GM18508 (cell line): ENCODE measurements at regions not wholly inside any gene's neighbourhood (a gene's known extent, or its start where the extent isn't known, plus 50 kb on each side); places are given as distances from the start of the nearest gene placed in this dataset.

Experiments used
- ATAC-seq: cut with Tn5 transposase; IDR thresholded peaks from one replicate; pipeline ENCODE4 v1.9.1; 2021; ENCODE audit warnings: moderate number of reproducible peaks; ENCODE audit not compliant: insufficient read depth, unreplicated experiment

DNA sequence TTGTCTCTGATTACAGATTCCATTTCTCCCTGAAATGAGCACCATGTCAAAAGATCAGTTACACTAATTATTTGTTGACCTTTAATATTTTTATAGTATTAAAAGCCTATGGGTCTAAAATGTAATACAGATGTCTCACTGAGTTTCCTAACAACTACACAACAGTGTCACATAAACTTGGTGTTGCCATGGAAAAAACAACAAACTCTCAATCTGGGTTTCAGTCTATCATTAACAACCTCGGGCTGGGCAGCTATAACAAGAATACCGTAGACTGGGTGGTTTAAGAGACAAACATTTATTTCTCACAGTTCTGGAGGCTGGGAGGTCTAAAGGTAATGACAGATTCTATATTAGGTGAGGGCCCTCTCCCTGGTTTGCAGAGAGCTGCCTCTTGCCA is 407.1 kb downstream of the HNRNPD start:
- ATAC-seq, result no peak

DNA sequence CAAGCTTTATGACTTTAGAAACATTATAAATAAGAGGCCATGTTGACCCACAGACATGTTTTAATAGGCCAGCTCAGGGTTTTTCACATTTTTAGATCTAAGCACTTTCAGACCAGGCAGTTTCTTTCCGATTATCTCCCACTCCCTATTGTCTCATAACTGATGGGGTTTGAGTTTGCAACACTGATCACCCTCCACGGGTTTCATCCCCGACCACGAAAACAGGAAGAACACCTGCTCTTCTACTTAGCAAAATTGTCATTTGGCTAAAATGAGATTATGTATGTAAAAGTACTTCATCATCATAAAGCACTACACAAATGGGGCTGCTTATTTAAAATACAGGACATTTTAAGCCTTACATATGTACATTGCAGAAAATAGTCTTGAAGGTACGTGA is 407.9 kb downstream of the HNRNPD start:
- ATAC-seq, result no peak

DNA sequence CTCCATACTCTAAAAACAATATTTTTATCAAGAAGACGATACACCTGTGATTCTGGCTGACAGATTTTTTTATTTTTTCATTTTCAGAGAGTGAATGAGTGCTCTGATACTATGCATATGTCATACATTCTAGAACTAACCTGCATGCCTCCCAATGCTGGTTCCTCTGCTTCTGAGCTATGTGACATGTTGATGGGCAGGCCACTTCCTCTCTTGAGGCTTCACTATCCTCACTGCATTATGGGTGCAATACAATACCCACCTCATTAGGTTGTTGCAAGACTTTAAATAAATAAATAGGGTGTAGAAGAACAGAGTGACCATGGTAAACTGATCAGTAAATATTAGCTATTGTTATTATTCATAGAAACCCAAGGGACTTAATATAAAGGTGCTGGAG is 408.3 kb downstream of the HNRNPD start:
- ATAC-seq, result no peak

DNA sequence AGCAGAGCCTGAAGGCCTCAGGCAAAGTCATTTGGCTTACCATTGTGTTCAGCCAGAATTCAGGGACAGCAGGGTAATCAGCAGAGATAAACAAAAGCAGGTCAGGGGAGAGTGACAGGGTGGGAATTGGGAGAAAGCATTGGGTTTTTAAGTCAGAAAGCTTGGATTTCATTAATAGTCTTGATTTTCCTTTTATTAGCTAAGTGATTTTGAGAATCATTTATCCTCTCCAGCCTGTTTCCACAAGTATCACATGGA is 410.1 kb downstream of the HNRNPD start:
- ATAC-seq, result no peak

DNA sequence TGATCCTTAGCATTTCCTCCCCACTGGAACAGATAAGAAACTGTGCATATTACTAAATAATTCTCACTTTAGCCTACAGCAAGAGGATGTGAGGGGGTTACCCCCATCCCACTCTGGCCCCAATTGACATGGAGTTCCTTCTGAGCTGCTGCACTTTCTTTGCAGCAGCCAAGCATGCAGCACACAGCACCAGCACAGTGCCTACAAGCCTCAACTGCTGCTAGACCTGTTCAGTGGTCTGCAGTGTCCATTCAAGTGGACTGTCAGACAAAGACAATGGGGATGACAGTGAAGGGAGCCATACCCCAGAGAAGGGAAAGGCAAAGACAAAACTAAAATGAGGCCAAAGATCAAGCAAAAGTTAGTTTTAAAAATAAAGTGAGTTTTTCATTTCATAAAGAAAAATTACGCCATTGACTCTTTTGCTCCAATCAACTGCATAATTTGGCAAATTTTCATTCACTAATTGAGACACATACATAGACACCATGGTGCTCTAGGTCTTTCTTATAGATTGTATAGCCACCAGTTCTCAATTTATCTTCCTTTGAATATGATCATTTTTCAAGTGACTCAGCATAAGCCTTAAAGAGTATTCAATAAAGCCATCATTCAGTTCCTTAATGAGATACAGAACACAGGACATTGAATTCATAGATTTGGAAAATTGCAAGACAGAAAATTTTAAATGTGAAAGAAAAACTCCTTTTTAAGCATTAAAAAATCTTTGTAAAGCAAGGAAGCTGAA is 410.6 kb downstream of the HNRNPD start:
- ATAC-seq, result no peak

DNA sequence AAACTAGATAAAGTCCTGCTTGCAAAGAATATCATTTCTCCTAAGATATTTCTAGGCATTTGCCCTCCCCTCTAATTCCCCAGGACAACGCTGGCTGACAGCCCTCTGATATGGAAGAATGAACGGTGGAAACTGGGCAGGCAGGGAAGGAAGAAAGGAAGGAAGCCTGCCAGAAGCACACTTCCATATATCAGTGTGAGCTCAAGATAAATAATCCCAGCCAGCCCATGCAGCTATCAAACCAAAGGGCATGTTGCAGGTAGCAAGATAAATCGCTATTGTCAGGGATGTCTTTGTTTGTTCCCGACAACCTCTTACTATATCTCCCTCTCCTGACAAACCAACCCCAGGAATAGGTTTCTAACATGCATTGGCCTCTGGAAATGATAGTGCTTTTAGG is 412.8 kb downstream of the HNRNPD start:
- ATAC-seq, result no peak

DNA sequence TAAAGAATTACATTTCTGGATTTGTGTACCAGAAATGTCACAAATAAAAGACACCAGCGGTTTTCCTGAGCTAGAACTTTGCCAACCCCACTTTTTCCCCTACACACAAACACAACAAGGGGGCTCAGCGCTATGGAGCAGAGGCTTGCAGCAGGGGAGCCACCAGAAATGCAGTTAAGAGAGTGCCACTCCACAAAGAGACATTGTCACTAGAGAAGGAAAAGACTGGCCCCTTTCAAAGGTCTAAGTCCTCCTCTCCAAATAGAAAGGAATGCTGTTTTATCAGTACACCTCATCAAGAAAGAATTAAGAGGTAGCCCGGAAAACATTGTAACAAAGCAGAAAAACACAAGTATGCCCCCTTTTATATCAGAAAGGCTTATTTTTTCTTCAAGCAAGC is 419.5 kb downstream of the HNRNPD start:
- no peak for ATAC-seq

DNA sequence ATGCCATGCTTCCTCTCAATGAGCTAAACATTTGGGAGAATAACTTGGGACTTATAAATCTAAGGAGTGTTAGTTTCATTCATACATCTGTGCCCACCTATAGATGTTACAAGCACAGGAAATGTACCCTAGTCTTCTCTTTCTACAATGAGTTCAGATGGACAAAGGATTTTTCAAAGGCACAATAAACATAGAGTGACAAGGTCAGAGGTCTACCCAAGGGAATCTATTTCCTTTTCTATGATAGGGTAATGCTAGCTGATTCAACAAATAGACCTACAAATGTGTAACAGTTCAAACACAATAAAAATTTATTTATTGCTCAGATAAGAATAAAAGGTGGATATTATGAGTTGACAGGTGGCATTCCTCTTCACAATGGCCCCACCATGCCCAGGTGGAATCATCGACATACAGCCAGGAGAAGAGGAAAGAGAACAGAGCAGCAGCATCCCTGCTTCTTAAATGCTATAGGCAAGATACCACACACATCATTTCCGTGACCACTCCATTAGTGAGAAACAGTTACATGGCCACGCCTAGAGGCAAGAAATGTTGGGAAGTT is 421.8 kb downstream of the HNRNPD start:
- ATAC-seq, result no peak

DNA sequence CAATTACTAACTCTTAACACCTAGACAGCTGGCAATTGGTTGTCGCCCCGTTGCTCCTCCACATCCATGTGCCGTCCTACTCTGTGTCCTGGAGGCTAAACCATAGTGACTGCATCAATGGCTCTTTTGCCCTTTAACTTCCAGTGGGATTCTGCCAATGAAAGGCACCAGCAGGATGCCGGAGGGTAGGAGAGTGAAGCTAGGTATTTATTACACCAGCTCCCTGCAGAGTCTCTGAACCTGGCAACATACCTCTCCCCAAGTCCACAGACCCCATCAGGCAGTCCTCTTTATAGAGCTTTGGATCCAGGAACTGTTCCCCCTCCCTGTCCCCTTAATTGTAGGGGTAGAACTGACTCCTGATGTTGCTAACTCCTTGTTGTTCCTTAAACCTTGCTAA is 426.8 kb downstream of the HNRNPD start:
- no peak for ATAC-seq

DNA sequence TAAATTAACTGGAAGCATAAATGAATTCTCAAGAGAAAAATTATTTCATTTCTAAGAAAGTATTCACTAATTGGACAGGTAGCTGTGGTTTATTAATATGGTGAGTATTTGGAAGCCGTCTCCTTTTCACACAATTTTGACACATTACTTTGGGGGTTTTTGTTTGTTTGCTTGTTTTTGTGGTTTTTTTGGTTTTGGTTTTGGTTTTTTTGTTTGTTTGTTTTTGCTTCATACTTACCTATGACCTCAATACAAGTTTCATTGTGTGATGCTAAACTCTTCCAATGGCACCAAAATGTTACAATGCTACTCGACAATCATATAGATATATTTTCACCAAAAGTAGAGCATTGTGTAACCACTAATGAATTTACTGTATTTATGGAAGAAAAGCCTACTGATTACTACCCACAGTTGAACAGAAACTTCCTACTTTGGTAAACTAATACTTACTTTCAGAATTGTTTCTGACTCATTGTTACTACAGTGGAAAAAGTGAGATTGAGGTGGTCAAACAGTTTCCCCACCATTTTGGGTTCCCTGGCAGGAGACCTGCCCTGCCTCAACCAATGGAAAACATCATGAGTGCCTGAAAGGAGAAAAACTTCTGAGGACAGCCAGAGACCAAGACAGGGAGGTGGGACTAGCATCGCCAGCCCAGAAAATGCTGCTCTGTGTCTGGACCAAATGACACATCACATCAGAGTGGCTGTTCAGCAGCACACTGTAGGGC is 443.1 kb downstream of the HNRNPD start:
- no peak for ATAC-seq

DNA sequence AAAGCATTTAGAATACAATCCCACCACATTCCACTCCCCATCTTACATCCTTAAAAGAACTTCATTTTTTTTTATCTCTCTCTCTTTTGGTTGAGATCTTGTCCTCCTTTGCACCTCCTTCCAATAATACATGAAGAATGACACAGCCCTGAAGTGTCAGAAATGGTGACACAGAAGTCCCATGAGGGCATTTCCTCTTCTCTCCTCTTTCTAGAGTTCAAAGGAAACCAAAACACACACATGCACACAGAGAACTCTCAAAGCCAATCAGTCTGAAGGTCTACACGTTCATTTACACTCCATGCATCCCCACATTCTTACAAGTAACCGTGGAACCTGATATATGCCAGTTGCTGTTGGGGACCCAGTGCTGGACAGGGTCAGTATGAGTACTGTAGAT is 450.7 kb downstream of the HNRNPD start:
- no peak for ATAC-seq

DNA sequence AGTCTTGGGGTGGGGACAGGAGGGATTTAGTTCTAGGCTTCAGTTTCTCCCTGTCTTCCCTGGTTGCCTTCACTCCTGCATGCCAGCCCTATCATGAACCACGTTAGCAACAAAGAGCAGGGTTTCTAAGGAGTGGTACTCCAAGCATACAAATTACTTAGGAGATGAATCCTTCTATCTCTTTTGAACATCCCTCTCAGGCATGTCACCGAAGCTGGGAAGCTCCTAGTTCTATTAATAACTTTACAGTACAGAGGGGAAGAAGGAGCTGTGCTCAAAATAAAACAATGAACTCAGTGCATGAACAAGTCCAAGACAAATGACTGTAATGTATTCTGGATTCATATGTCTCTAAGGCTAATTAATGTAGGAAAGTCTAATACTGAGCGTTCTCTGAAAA is 450.6 kb upstream of the RASGEF1B start:
- no peak for ATAC-seq

DNA sequence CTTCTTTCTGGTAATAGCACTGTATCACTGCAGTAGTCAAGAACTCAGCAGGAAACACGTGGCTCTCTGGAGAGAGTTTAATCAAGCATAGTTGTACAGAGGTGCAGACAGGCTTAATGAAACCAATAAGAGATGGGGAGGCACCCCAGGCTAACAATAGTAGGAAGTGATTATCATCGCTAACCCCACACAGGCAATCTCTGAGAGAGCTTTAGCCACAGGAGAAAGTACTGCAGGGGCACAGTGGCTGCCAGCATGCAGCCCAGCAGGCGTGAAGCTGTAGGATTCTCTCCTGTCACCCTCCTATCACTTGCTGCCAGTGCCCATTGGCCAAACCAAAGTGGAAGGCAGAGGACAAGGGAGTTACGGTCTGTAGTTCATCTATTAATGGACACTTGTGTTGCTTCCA is 450.0 kb upstream of the RASGEF1B start:
- no peak for ATAC-seq

DNA sequence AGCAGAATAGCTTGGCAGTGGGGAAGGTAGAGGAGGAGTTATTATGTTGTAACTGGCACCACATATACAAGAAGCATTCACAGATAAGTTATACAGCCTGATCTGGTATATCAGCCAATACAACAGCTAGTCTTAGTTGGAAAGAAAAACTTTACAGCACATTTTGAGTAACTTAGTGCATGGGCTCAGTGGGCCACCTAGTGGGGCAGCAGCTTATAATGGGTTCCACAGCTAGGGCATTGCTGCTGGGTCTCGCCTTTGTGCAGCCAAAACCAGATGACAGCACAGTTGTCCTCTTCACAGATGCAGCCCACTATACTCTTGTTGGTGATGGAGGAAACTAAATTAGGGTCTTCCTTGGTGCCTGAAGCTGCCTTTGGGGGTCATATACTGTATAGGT is 448.1 kb upstream of the RASGEF1B start:
- ATAC-seq, result no peak

DNA sequence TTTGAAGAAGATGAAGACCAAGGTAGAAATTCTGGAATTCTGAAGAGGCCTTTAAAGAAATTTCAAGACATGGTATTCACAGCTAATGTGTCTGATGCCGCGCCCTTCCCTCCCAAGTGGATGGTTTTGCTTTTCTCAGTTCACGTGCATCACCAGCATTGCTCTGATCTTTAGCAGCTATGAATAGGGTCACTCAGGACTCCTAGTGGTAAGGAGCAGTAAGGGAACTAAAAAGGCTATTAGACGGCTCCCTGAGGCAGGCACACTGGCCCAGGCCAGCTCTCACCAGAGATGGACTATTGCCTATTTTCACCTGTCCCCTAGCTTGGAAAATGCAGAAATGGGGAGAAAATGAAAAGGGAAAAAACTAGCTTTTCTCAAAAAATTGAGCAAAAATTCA is 447.5 kb upstream of the RASGEF1B start:
- ATAC-seq, result peak; percentile 45

DNA sequence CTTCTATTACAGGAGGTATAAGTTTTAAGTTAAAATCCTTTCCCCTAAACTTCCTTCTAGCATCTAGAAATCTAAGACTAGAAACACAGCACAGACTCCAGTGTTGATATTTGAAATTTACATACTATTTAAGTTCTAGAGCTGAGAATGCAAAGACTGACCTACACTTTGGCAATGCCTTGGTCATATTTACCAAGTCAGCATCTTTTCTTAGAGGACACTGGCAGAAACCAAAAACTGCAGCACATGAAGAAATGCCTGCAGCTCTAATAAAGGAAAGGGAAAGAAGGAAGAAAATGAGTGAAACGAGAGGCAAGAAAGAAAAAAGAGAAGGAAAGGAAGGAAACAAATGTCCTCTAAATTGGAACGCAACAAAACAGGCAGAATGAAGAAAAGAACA is 443.7 kb upstream of the RASGEF1B start:
- no peak for ATAC-seq

DNA sequence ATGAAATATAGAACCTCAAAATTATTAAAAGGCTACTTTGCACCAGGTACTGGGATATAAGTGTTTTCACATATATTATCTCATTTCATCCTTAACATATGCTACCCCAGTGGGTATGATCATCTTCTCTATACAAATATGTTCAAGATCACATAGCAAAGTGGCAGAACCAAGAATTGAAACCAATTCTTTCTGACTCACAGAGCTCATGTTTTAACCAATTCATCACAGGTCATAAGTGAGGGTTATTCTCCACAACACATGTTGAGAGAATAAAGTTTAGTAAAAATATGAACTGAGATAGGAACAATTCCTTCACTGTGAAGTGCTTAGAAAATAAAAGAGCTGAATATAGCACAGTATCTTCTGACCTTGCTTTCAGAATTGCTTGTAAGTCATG is 442.9 kb upstream of the RASGEF1B start:
- peak; percentile 54 for ATAC-seq

DNA sequence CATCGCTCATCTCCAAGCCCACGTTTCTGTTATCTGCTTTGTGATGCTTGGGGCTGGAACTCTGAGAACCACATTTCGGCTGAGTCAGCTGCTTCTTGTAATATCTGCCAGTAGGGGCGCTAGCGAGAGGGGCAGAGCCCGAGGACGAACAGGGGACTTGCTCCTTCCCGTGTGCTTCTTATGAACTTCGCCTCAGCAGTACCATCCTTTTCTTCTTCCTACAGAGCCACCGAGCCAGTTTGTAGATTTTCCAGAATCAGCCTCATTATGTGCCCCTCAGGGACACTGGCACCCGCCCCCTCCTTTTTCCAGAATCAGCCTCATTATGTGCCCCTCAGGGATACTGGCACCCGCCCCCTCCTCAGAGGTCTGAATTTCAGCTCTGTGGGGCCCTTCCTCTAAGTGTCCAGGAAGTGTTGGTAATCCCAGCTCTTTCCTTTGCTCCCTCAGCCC is 441.7 kb upstream of the RASGEF1B start:
- no peak for ATAC-seq

DNA sequence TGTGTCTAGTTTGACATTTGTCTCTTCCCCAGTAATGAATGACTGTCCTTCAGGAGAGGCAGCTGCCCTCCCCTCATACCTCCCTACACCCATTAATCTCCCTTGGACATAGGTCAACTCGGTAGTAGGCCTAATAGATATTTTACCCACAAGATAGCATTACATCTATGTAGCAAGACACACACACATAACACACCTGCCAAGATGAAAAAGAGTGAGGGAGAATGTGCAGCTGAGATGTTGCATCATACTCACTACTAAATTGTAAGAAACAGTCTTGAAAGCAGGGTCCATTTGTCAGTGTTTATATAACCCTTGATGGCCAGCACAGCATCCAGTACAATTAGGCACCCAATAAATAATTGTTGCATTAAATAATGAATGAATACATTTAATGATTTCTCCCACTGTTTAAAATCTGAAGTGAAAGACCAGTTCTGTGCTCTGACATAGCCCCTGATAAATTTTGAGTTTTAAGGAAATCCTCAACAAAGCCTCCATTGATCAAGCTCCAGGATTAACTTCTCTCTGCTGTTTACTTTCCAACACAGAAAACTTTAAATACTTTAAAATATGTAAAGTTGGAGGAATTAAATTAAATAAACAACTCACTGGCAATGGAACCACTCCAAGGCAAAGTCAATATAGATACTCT is 440.8 kb upstream of the RASGEF1B start:
- no peak for ATAC-seq

DNA sequence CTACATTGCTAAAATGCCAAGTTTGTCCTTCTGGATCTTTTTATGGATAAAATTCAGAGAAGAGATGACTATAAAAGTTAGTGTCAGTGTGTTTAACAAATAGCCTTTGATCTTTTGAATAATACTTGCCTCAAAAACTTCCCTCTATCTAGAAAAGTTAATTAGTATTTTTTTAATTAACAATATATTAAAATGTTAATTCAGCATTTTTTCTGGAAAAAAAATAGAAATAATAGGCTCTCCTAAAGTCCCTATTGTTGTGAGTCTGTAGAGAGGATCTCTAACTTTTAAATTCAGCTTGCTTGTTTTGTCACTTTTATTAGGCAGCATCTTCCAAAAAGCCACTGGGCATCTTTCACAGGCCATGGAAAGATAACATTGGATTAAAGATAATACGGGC is 435.2 kb upstream of the RASGEF1B start:
- ATAC-seq, result no peak

DNA sequence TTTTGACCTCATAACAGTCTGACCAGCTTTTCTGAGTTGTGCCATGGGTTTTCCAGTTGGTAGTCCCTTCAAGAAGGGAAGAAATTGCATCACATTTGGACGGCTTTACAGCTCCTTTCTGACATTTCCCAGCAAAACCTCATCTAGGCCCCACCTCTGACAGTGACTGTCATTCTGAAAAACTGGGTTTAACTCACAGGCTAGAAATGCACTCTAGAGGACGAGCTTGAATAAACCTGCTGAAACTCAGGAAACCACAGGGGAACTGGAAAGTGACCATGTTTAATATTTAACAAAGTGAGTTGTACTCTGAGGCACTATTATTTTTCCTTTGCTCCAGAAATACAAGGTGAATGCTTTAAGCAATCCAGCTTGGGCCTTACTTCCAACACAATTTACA is 434.3 kb upstream of the RASGEF1B start:
- peak; percentile 100 for ATAC-seq
